HG03039 (cell line): ENCODE measurements at regions not wholly inside any gene's neighbourhood (a gene's known extent, or its start where the extent isn't known, plus 50 kb on each side); places are given as distances from the start of the nearest gene placed in this dataset.
"Not testable (repeated sequence)": the region's sequence is repeated elsewhere in the genome, so short reads cannot be mapped to it uniquely, and the experiment has no call there.

Experiments used
- ATAC-seq: cut with Tn5 transposase; IDR thresholded peaks from one replicate; pipeline ENCODE4 v1.9.1; 2021; ENCODE audit warnings: mild to moderate bottlenecking, moderate library complexity; ENCODE audit not compliant: unreplicated experiment

- not testable (repeated sequence) for ATAC-seq
Measured at GRCh38 chr20:26373066-26373465, 676.4 kb upstream of the ZNF337 start.

- ATAC-seq: no peak
Measured at GRCh38 chr20:26354511-26354910, 657.9 kb upstream of the ZNF337 start.

- no peak for ATAC-seq
Measured at GRCh38 chr20:26347396-26347795, 650.7 kb upstream of the ZNF337 start.

- not testable (repeated sequence) for ATAC-seq
Measured at GRCh38 chr20:26340460-26341065, 643.9 kb upstream of the ZNF337 start.

- no peak for ATAC-seq
Measured at GRCh38 chr20:26324177-26324576, 627.5 kb upstream of the ZNF337 start.

- ATAC-seq: no peak
Measured at GRCh38 chr20:26315054-26315453, 618.4 kb upstream of the ZNF337 start.

- ATAC-seq: not testable (repeated sequence)
Measured at GRCh38 chr20:26309720-26310119, 613.1 kb upstream of the ZNF337 start.

- no peak for ATAC-seq
Measured at GRCh38 chr20:26308961-26309360, 612.3 kb upstream of the ZNF337 start.

- ATAC-seq: no peak
Measured at GRCh38 chr20:26295006-26295405, 598.4 kb upstream of the ZNF337 start.

GRCh38 chr20:26288379-26289061 lies 591.9 kb upstream of the ZNF337 start:
- not testable (repeated sequence) for ATAC-seq

- ATAC-seq: no peak
Measured at GRCh38 chr20:26279238-26279637, 582.6 kb upstream of the ZNF337 start.

GRCh38 chr20:26277339-26277738 lies 580.7 kb upstream of the ZNF337 start:
- no peak for ATAC-seq

- no peak for ATAC-seq
Measured at GRCh38 chr20:26276554-26277210, 580.0 kb upstream of the ZNF337 start.

GRCh38 chr20:26268762-26269161 lies 572.1 kb upstream of the ZNF337 start:
- not testable (repeated sequence) for ATAC-seq

GRCh38 chr20:26260925-26261324 lies 564.3 kb upstream of the ZNF337 start:
- not testable (repeated sequence) for ATAC-seq

- not testable (repeated sequence) for ATAC-seq
Measured at GRCh38 chr20:26252311-26252975, 555.8 kb upstream of the ZNF337 start.

GRCh38 chr20:26251376-26251775 lies 554.7 kb upstream of the ZNF337 start:
- not testable (repeated sequence) for ATAC-seq

GRCh38 chr20:26250249-26251114 lies 553.8 kb upstream of the ZNF337 start:
- ATAC-seq: not testable (repeated sequence)

- no peak for ATAC-seq
Measured at GRCh38 chr20:26243731-26244130, 547.1 kb upstream of the ZNF337 start.

- not testable (repeated sequence) for ATAC-seq
Measured at GRCh38 chr20:26220609-26221008, 524.0 kb upstream of the ZNF337 start.

GRCh38 chr20:26219546-26219945 lies 522.9 kb upstream of the ZNF337 start:
- not testable (repeated sequence) for ATAC-seq
